Thoracic aorta (tissue), 2 donors: ENCODE measurements at regions not wholly inside any gene's neighbourhood (a gene's known extent, or its start where the extent isn't known, plus 50 kb on each side); places are given as distances from the start of the nearest gene placed in this dataset.

Experiments used
- ATAC-seq: fragments of 150-250 bp; one replicate; pipeline ENCODE4 v1.8.0; 2017; ENCODE audit warnings: low read depth; ENCODE audit not compliant: insufficient number of reproducible peaks, low FRiP score
- DNase-seq: peaks from one replicate; pipeline ENCODE4 v3.0.0-alpha.2; 2020; ENCODE audit warnings: low spot score
- H3K27ac ChIP-seq, 2 donors: fragments of 200-600 bp; sonication (generic); 1 replicate in 1 of 2; 2 replicates in 1 of 2; pipeline ENCODE4 v1.5.1; 2016; ENCODE audit warnings: mild to moderate bottlenecking in 2 of 2, moderate library complexity in 2 of 2
- H3K27me3 ChIP-seq: fragments of 200-600 bp; sonication (generic); replicated peaks from 2 replicates; pipeline ENCODE4 v1.6.0; 2016; ENCODE audit warnings: mild to moderate bottlenecking; ENCODE audit not compliant: insufficient read depth
- H3K36me3 ChIP-seq: fragments of 200-600 bp; sonication (generic); one replicate; pipeline ENCODE4 v1.5.1; 2016
- H3K4me1 ChIP-seq, 2 donors: fragments of 200-600 bp; sonication (generic); 1 replicate in 1 of 2; 2 replicates in 1 of 2; pipeline versions ENCODE4 v1.5.1 to v1.6.0; 2016; ENCODE audit warnings: low read depth in 2 of 2, mild to moderate bottlenecking in 1 of 2; ENCODE audit not compliant: control insufficient read depth in 1 of 2
- H3K4me3 ChIP-seq: fragments of 200-600 bp; sonication (generic); 2 replicates; pipeline ENCODE4 v1.5.1; 2016; ENCODE audit warnings: mild to moderate bottlenecking
- H3K9me3 ChIP-seq: fragments of 200-600 bp; sonication (generic); 2 replicates; pipeline ENCODE4 v1.5.1; 2016
- CTCF ChIP-seq: fragments of 200-600 bp; sonication (generic); IDR thresholded peaks from one replicate; pipeline ENCODE4 v1.5.1; 2019; ENCODE audit warnings: antibody characterized with exemption

- no peak overlapping the region for H3K4me3 ChIP-seq
- no peaks in the 10 kb centered on the region for H3K4me1 ChIP-seq
- DNase-seq (no peak), ATAC-seq (no peak)
- no peak overlapping the region for H3K27ac ChIP-seq
- no peaks in the 10 kb centered on the region for H3K9me3 ChIP-seq
- H3K36me3 ChIP-seq = no peaks in the 10 kb centered on the region
- no peaks in the 10 kb centered on the region for H3K27me3 ChIP-seq
- no peak for TF ChIP-seq CTCF
Observed at GRCh38 chr6:23875006-23875405, 251.0 kb upstream of the NRSN1 start.

GRCh38 chr6:23879816-23880215, 246.2 kb upstream of the NRSN1 start:
- H3K27me3 ChIP-seq = no peaks in the 10 kb centered on the region
- ATAC-seq (no peak), DNase-seq (no peak)
- no peaks in the 10 kb centered on the region for H3K9me3 ChIP-seq
- H3K36me3 ChIP-seq = no peaks in the 10 kb centered on the region
- TF ChIP-seq CTCF = no peak
- no peak overlapping the region for H3K27ac ChIP-seq
- H3K4me1 ChIP-seq = no peaks in the 10 kb centered on the region
- H3K4me3 ChIP-seq = no peak overlapping the region

- Histone ChIP-seq H3K9me3 (no peaks in the 10 kb centered on the region), H3K27ac (no peak overlapping the region), H3K4me3 (no peak overlapping the region), H3K4me1 (peaks cover 0 to 4% of the 10 kb centered on the region in 2 donors), H3K36me3 (no peaks in the 10 kb centered on the region), H3K27me3 (no peaks in the 10 kb centered on the region)
- ATAC-seq = peak; percentile 36
- TF ChIP-seq CTCF = no peak
- DNase-seq = no peak
Observed at GRCh38 chr6:23890543-23891227, 235.3 kb upstream of the NRSN1 start.

GRCh38 chr6:23905133-23905815, 220.7 kb upstream of the NRSN1 start:
- no peak for ATAC-seq
- H3K27ac ChIP-seq = no peak overlapping the region

More at GRCh38 chr6:23905133-23905815, 220.7 kb upstream of the NRSN1 start:
- Histone ChIP-seq H3K27me3 (no peaks in the 10 kb centered on the region), H3K4me1 (peaks cover 0 to 13% of the 10 kb centered on the region in 2 donors), H3K4me3 (no peak overlapping the region), H3K9me3 (no peaks in the 10 kb centered on the region), H3K36me3 (no peaks in the 10 kb centered on the region)
- no peak for TF ChIP-seq CTCF
- DNase-seq = no peak
